Small intestine (tissue), 7 donors: ENCODE measurements at regions not wholly inside any gene's neighbourhood (a gene's known extent, or its start where the extent isn't known, plus 50 kb on each side); places are given as distances from the start of the nearest gene placed in this dataset.

ENCODE experiments used
- DNase-seq, 2 donors: peaks; one replicate each; pipeline versions ENCODE4 v3.0.0 to v3.0.0-alpha.2; 2013
- FAIRE-seq: peaks from 2 replicates; lab custom pipeline; 2012; peaks lifted over from hg19 to GRCh38; lab: Jason Lieb, UNC
- H3K27ac ChIP-seq, 3 donors: one replicate each; pipeline ENCODE4 v1.5.1; 2013; ENCODE audit warnings: low read length in 2 of 3, mild to moderate bottlenecking in 2 of 3, control low read depth in 1 of 3, inconsistent platforms in 1 of 3, low read depth in 1 of 3, moderate library complexity in 1 of 3
- H3K27me3 ChIP-seq, 3 donors: one replicate each; pipeline ENCODE4 v1.6.1; 2013; ENCODE audit warnings: low read length in 3 of 3, inconsistent platforms in 1 of 3; ENCODE audit not compliant: control insufficient read depth in 3 of 3, insufficient read depth in 3 of 3
- H3K36me3 ChIP-seq, 3 donors: one replicate each; pipeline ENCODE4 v1.6.1; 2013; ENCODE audit warnings: low read length in 3 of 3, inconsistent platforms in 1 of 3, low read depth in 1 of 3, mild to moderate bottlenecking in 1 of 3, moderate library complexity in 1 of 3; ENCODE audit not compliant: control insufficient read depth in 3 of 3, insufficient read depth in 2 of 3
- H3K4me1 ChIP-seq, 3 donors: one replicate each; pipeline ENCODE4 v1.6.1; 2013; ENCODE audit warnings: low read length in 2 of 3, inconsistent platforms in 1 of 3, low read depth in 1 of 3, mild to moderate bottlenecking in 1 of 3, moderate library complexity in 1 of 3; ENCODE audit not compliant: control insufficient read depth in 3 of 3, insufficient read depth in 2 of 3
- H3K4me3 ChIP-seq, 3 donors: one replicate each; pipeline ENCODE4 v1.5.1; 2013; ENCODE audit warnings: low read length in 3 of 3, control low read depth in 1 of 3, inconsistent platforms in 1 of 3, low read depth in 1 of 3, mild to moderate bottlenecking in 1 of 3, moderate library complexity in 1 of 3
- H3K9me3 ChIP-seq, 2 donors: one replicate each; pipeline ENCODE4 v1.6.1; 2013; ENCODE audit warnings: low read depth in 1 of 2, low read length in 1 of 2; ENCODE audit not compliant: control insufficient read depth in 2 of 2, insufficient read depth in 1 of 2
- WGBS, 3 donors: extraction: QIAGEN DNeasy Blood & Tissue Kit; methylation state at CpG; one replicate each; pipeline ENCODE4 v1.1.7; 2013; 5-methylcytosine and 5-hydroxymethylcytosine counted together
- donor health status: healthy with polysubstance abuse.
- donor health status: control.
- donor health status: control.
- donor health status: Bipolar disorder and iron deficiency.
- donor health status: healthy.

DNA sequence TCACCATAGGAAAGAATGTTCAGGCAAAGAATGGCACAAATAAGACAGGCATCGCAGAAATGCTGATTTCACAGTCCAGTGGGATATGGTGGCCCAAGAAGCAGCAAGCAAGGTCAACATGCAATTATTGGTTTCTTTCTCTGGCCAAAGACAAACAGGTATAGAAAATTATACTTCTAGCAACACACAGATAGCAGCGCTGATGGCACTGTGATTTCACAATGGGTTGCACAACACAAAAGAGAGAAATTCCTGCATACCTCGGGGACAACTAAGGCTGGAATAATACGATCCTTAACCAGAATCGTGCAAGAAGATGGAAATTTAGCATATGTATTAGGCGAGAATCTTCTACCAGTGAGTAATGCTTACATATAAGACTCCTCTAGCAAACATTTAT is 76.3 kb upstream of the NR2F2 start:
- Histone ChIP-seq H3K27me3 (no peaks in the 10 kb centered on the region), H3K9me3 (no peaks in the 10 kb centered on the region), H3K4me3 (no peak overlapping the region), H3K4me1 (peaks cover 0 to 6% (median 0%) of the 10 kb centered on the region in 3 donors), H3K36me3 (no peaks in the 10 kb centered on the region), H3K27ac (no peak overlapping the region)
- DNase-seq (peak in 1 of 2 donors; percentile 62), FAIRE-seq (no peak)
- 84 to 91% (median 90%) methylated on average over 6 of the region's 6 CpGs for WGBS, 3 donors

DNA sequence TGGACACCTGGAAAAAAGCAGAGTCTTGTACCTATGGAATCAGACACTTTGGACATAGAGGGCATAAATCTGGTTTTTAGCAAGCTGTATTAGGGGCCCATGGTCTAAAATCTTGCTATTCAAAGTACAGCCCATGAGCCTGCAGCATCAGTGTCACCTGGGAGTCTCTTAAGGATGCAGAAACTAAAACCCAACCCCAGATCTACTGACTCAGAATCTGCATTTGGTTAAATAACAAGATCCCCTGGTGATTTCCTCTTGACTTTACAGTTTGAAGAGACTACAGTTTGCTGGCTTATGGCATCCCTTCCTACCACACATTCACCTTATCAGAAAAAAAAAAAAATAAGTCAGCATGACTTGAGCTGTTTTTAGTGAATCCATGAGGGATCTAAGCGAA is 74.9 kb upstream of the NR2F2 start:
- no peak overlapping the region for H3K27ac ChIP-seq
- DNase-seq (no peak), FAIRE-seq (no peak)
- H3K27me3 ChIP-seq = no peaks in the 10 kb centered on the region
- no peak overlapping the region for H3K4me3 ChIP-seq
- 81 to 97% (median 83%) methylated on average over 1 of the region's 1 CpG for WGBS, 3 donors
- H3K4me1 ChIP-seq = peaks cover 0 to 6% (median 0%) of the 10 kb centered on the region in 3 donors
- no peaks in the 10 kb centered on the region for H3K36me3 ChIP-seq
- no peaks in the 10 kb centered on the region for H3K9me3 ChIP-seq

DNA sequence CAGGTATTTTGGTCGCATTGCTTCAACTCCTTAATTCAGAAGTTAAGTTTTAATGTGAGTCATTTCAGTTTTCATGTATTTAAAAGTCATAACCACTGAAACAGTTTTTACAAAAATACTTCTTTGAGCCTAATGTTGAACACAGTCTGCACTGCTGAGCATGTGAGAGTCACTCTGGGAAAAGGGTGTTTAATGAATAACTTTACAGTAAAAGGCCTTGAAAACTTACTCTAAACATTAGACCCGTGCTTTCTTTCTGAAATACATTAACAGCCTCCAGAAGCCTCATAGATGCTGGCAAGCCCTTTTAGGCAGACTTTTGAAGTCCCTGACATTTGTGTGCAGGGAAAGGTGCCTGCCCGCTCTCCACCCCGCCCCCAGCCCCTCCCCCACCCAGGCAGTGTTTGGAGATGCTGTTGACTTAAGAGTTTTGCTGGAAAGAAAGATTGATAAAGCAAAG is 68.9 kb upstream of the NR2F2 start:
- H3K9me3 ChIP-seq = no peaks in the 10 kb centered on the region
- peaks cover 0 to 38% (median 0%) of the 10 kb centered on the region in 3 donors for H3K4me1 ChIP-seq
- H3K36me3 ChIP-seq = no peaks in the 10 kb centered on the region
- FAIRE-seq = no peak
- peak in 1 of 2 donors; percentile 72 for DNase-seq
- 25 to 40% (median 28%) methylated on average over 4 of the region's 4 CpGs for WGBS, 3 donors
- H3K4me3 ChIP-seq = no peak overlapping the region
- H3K27ac ChIP-seq = peak overlapping the region in 1 of 3 donors; percentile 72
- H3K27me3 ChIP-seq = no peaks in the 10 kb centered on the region

DNA sequence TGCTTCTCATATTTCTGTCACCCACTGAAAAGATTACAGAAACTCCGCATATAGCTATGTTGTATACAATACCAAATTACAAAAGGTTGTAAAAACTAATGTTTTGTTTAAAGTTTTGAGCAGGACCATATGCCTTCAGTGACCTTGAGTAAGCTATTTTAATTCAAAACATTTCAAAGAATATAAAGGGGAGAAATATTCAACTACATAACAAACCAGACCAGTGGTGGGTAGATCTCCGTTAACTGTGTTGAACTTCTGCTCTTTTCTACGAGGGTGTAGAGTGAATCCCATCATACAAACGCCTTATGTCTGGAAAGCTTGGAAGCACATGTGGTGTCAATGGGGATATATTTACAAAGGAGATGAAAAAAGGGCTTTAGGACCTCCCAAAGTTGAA is 68.4 kb upstream of the NR2F2 start:
- FAIRE-seq (no peak), DNase-seq (peak in 1 of 2 donors; percentile 21)
- Histone ChIP-seq H3K27me3 (no peaks in the 10 kb centered on the region), H3K4me1 (peaks cover 0 to 38% (median 0%) of the 10 kb centered on the region in 3 donors), H3K27ac (peak overlapping the region in 1 of 3 donors; percentile 72), H3K4me3 (no peak overlapping the region), H3K9me3 (no peaks in the 10 kb centered on the region), H3K36me3 (no peaks in the 10 kb centered on the region)
- 68 to 79% (median 76%) methylated on average over 4 of the region's 4 CpGs for WGBS, 3 donors

DNA sequence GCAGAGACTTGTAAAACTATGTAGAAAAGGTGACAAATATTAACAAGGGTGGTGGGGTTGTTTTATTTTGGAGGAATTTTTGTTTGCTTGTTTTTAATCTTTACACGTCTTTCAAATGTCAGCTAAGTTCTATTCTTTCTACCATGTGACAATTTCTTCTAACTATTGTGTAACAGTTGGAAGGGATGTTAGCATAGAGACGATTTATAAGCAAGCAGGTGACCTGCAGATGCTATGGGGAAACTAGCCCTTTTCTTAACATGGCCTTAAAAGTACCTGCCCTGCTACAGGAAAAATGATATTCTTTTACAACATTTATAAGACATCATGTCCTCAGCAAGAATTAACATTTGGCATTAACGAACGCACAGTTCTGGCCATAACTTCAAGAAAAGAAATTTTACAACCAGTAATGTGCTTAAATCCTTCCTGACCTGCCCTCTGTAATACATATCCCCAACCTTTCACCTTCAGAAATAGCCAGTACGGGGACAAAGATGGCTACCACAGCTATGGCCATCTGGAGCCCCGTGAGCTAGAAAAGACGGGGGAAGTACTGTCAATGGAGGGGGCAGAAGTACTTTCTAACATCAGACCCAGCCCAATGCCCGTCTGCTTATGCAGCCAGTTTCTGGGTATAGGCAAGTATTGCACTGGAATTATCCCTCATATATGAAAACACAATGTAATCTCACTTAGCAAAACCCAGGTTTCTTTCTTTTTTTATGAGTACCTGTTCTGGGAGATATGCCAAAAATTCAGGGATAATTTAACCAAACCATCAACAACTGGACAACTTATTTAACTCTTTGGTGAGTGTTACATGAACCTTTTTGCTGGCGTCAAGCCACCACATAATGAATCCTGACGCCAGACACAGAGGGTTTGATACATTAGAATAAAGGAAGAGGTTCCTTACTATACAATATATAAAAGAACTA is 67.7 kb upstream of the NR2F2 start:
- DNase-seq = peak in 1 of 2 donors; percentile 63
- Histone ChIP-seq H3K27me3 (no peaks in the 10 kb centered on the region), H3K9me3 (no peaks in the 10 kb centered on the region), H3K27ac (peak overlapping the region in 1 of 3 donors; percentile 72), H3K4me1 (peaks cover 0 to 38% (median 0%) of the 10 kb centered on the region in 3 donors), H3K36me3 (no peaks in the 10 kb centered on the region), H3K4me3 (no peak overlapping the region)
- no peak for FAIRE-seq
- WGBS, 3 donors = 84 to 85% (median 85%) methylated on average over 10 of the region's 10 CpGs

DNA sequence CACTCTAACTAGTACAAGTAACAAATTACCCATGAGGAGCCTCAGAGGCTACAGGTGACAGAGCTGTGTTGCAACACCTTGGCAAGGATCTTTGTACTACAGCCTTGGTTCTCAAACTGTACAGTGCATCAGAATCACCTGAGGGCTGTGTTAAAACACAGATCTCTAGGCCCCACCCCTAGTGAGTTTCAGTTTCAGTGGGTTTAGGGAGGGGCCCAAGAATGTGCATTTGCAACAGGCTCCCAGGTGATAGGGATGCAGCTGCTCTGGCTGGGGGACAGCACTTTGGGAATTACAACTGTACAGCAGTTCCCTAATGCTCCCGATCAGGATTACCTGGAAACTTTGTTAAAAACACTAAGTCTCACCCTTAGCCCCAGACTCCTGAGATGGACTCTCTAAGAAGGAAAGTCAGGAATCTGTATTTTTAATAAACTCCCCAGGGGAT is 66.1 kb upstream of the NR2F2 start:
- Histone ChIP-seq H3K27ac (peak overlapping the region in 1 of 3 donors; percentile 95), H3K4me3 (no peak overlapping the region), H3K36me3 (no peaks in the 10 kb centered on the region), H3K4me1 (peaks cover 0 to 38% (median 0%) of the 10 kb centered on the region in 3 donors), H3K27me3 (no peaks in the 10 kb centered on the region), H3K9me3 (no peaks in the 10 kb centered on the region)
- peak; percentile 78 to 95 for DNase-seq
- 33 to 63% (median 47%) methylated on average over 1 of the region's 1 CpG for WGBS, 3 donors
- no peak for FAIRE-seq

DNA sequence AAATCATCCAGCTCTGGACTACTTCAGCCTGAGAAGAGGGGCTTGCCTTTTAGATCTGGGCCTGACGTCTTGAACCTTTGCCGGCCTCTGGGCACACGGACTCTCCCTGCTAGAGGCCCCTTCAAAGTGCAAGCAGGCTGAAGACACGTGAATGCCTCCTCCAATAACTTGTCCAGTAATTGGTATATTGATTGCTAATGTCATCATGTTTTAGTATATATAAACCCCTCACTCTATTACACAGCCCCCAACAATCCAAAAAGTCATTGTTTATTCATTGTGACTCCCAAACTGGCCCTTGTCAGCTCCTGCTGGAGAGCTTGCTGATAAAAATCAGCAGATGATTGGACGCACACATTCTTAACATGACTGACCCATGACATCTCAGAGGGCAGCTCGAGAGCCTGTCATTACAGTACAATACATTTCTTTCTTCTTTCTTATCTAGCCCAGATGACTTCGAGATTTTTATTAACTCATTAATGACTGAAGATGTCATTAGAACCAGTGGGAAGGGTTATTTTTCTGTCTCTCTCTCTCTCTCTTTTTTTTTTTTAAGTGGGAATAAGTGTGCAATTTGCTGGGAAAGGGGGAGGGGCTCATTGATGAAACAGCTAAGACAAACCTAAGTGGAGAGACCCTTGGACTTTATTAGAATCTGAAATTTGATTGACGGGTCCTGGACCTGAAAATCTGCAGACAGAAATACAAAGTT is 65.5 kb upstream of the NR2F2 start:
- Histone ChIP-seq H3K27ac (peak overlapping the region in 1 of 3 donors; percentile 95), H3K4me1 (peaks cover 0 to 38% (median 0%) of the 10 kb centered on the region in 3 donors), H3K9me3 (no peaks in the 10 kb centered on the region), H3K27me3 (no peaks in the 10 kb centered on the region), H3K36me3 (no peaks in the 10 kb centered on the region), H3K4me3 (no peak overlapping the region)
- peak in 1 of 2 donors; percentile 6 for DNase-seq
- no peak for FAIRE-seq
- WGBS, 3 donors = 19 to 43% (median 30%) methylated on average over 8 of the region's 8 CpGs

DNA sequence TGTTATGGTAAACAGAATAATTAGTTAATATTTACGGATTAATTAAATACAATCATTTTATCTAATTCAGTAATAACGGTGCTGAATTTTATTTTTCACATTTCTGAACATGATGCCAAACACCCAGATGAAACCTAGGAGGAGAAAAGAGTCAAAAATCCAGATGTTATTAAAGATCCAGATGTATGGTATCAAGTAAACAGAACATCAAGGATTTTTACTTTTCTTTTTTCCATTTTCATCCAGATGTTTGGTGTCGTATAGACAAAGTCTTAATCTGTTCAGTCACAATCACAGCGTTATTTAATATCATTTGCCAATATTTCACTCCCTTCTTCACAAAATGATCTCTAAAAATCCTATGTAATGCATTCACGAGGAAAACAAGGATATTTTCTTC is 64.0 kb upstream of the NR2F2 start:
- no peak for DNase-seq
- Histone ChIP-seq H3K27me3 (no peaks in the 10 kb centered on the region), H3K27ac (no peak overlapping the region), H3K36me3 (no peaks in the 10 kb centered on the region), H3K4me3 (no peak overlapping the region), H3K9me3 (no peaks in the 10 kb centered on the region), H3K4me1 (peaks cover 0 to 34% (median 0%) of the 10 kb centered on the region in 3 donors)
- 82 to 89% (median 87%) methylated on average over 5 of the region's 5 CpGs for WGBS, 3 donors
- FAIRE-seq = no peak
